ENCODE measurements at regions not wholly inside any gene's neighbourhood (a gene's known extent, or its start where the extent isn't known, plus 50 kb on each side); places are given as distances from the start of the nearest gene placed in this dataset.
A peak's percentile ranks its signal among the peaks of the same experiment; 100 is the strongest.

- TF ChIP-seq CTCF (IDR thresholded peaks at IDR 0.05) (no peak), POLR2AphosphoS5 (IDR thresholded peaks at IDR 0.05; ENCODE audit: insufficient read depth in 1 of 2, low read depth in 1 of 2) (no peak), POLR2A (IDR thresholded peaks at IDR 0.05) (no peak)
These were observed 275.9 kb downstream of the CDCA7 start for GRCh38 chr2:173630425-173631126.

GRCh38 chr2:173631127-173631460 lies 276.4 kb downstream of the CDCA7 start:
- Histone ChIP-seq H3K36me3 (no peaks in the 10 kb centered on the region), H3K9me3 (no peaks in the 10 kb centered on the region), H3K4me3 (no peak overlapping the region), H3K27me3 (no peaks in the 10 kb centered on the region), H3K4me1 (no peaks in the 10 kb centered on the region), H3K27ac (no peak overlapping the region)
- no peak for DNase-seq (ENCODE audit: extremely low spot score in 2 of 2)
- intact Hi-C loops (cut with DNase I): no loop called here
- TF ChIP-seq POLR2A (IDR thresholded peaks at IDR 0.05) (no peak), POLR2AphosphoS5 (IDR thresholded peaks at IDR 0.05; ENCODE audit: insufficient read depth in 1 of 2, low read depth in 1 of 2) (no peak), CTCF (IDR thresholded peaks at IDR 0.05) (no peak)

More at GRCh38 chr2:173630425-173631126, 275.9 kb downstream of the CDCA7 start:
- H3K27ac ChIP-seq: peak overlapping the region; percentile 33
- H3K36me3 ChIP-seq: no peaks in the 10 kb centered on the region
- H3K9me3 ChIP-seq: no peaks in the 10 kb centered on the region
- H3K4me1 ChIP-seq: no peaks in the 10 kb centered on the region
- H3K4me3 ChIP-seq: no peak overlapping the region
- intact Hi-C loops (cut with DNase I): no loop called here
- no peaks in the 10 kb centered on the region for H3K27me3 ChIP-seq
- DNase-seq (ENCODE audit: extremely low spot score in 2 of 2): no peak

GRCh38 chr2:173644146-173644545 lies 289.5 kb downstream of the CDCA7 start:
- Histone ChIP-seq H3K9me3 (no peaks in the 10 kb centered on the region), H3K4me1 (peaks cover 10% of the 10 kb centered on the region), H3K27ac (peak overlapping the region; percentile 3), H3K4me3 (no peak overlapping the region), H3K27me3 (no peaks in the 10 kb centered on the region), H3K36me3 (no peaks in the 10 kb centered on the region)
- DNase-seq (ENCODE audit: extremely low spot score in 2 of 2): no peak
- TF ChIP-seq POLR2A (IDR thresholded peaks at IDR 0.05): no peak
- no peak for TF ChIP-seq POLR2AphosphoS5 (IDR thresholded peaks at IDR 0.05; ENCODE audit: insufficient read depth in 1 of 2, low read depth in 1 of 2)
- TF ChIP-seq CTCF (IDR thresholded peaks at IDR 0.05): no peak
- intact Hi-C loops (cut with DNase I): no loop called here

- Histone ChIP-seq H3K4me3 (no peak overlapping the region), H3K36me3 (no peaks in the 10 kb centered on the region), H3K27me3 (no peaks in the 10 kb centered on the region), H3K27ac (peak overlapping the region; percentile 67), H3K9me3 (no peaks in the 10 kb centered on the region), H3K4me1 (peaks cover 18% of the 10 kb centered on the region)
- intact Hi-C loops (cut with DNase I): no loop called here
- no peak for TF ChIP-seq POLR2AphosphoS5 (IDR thresholded peaks at IDR 0.05; ENCODE audit: insufficient read depth in 1 of 2, low read depth in 1 of 2)
- no peak for TF ChIP-seq CTCF (IDR thresholded peaks at IDR 0.05)
- TF ChIP-seq POLR2A (IDR thresholded peaks at IDR 0.05): no peak
- no peak for DNase-seq (ENCODE audit: extremely low spot score in 2 of 2)
These were observed 293.1 kb downstream of the CDCA7 start for GRCh38 chr2:173647681-173648311.

- TF ChIP-seq POLR2A (IDR thresholded peaks at IDR 0.05): no peak
- no peak for TF ChIP-seq CTCF (IDR thresholded peaks at IDR 0.05)
- TF ChIP-seq POLR2AphosphoS5 (IDR thresholded peaks at IDR 0.05; ENCODE audit: insufficient read depth in 1 of 2, low read depth in 1 of 2): no peak
- Histone ChIP-seq H3K4me3 (no peak overlapping the region), H3K36me3 (no peaks in the 10 kb centered on the region), H3K27ac (peak overlapping the region; percentile 67), H3K4me1 (peaks cover 28% of the 10 kb centered on the region), H3K9me3 (no peaks in the 10 kb centered on the region), H3K27me3 (no peaks in the 10 kb centered on the region)
- DNase-seq (ENCODE audit: extremely low spot score in 2 of 2): no peak
- intact Hi-C loops (cut with DNase I): no loop called here
These were observed 294.1 kb downstream of the CDCA7 start for GRCh38 chr2:173648816-173649215.

All from vagina (tissue), 2 donors.